SHP77 treated with DMSO at 0.1 percent for 48 hours (cell line): ENCODE measurements at regions not wholly inside any gene's neighbourhood (a gene's known extent, or its start where the extent isn't known, plus 50 kb on each side); places are given as distances from the start of the nearest gene placed in this dataset.
"Not testable (repeated sequence)": the region's sequence is repeated elsewhere in the genome, so short reads cannot be mapped to it uniquely, and the experiment has no call there.

Source experiments
- DNase-seq: peaks from one replicate; lab custom pipeline; 2025; lab: John Stamatoyannopoulos, UW

- DNase-seq = no peak
Observed at GRCh38 chr22:27064386-27064785, 407.0 kb downstream of the MIAT start.

- DNase-seq = no peak
Observed at GRCh38 chr22:27065279-27065678, 407.9 kb downstream of the MIAT start.

- no peak for DNase-seq
Observed at GRCh38 chr22:27066856-27067255, 409.5 kb downstream of the MIAT start.

- no peak for DNase-seq
Observed at GRCh38 chr22:27068121-27068520, 410.7 kb downstream of the MIAT start.

- DNase-seq = no peak
Observed at GRCh38 chr22:27070594-27070993, 413.2 kb downstream of the MIAT start.

GRCh38 chr22:27073601-27074425 is 416.4 kb downstream of the MIAT start:
- no peak for DNase-seq

- DNase-seq = no peak
Observed at GRCh38 chr22:27075028-27075678, 417.8 kb downstream of the MIAT start.

- DNase-seq = no peak
Observed at GRCh38 chr22:27075891-27076290, 418.5 kb downstream of the MIAT start.

GRCh38 chr22:27078064-27078463 is 420.7 kb downstream of the MIAT start:
- not testable (repeated sequence) for DNase-seq

GRCh38 chr22:27080036-27080578 is 422.7 kb downstream of the MIAT start:
- DNase-seq = no peak

GRCh38 chr22:27080863-27081262 is 423.5 kb downstream of the MIAT start:
- no peak for DNase-seq

GRCh38 chr22:27083610-27084009 is 426.2 kb downstream of the MIAT start:
- no peak for DNase-seq

GRCh38 chr22:27084130-27084529 is 426.7 kb downstream of the MIAT start:
- no peak for DNase-seq

GRCh38 chr22:27086080-27087044 is 429.0 kb downstream of the MIAT start:
- no peak for DNase-seq

GRCh38 chr22:27087051-27087450 is 429.7 kb downstream of the MIAT start:
- DNase-seq = no peak

GRCh38 chr22:27088026-27088425 is 430.6 kb downstream of the MIAT start:
- no peak for DNase-seq

- no peak for DNase-seq
Observed at GRCh38 chr22:27089264-27089663, 431.9 kb downstream of the MIAT start.

GRCh38 chr22:27090611-27091011 is 433.2 kb downstream of the MIAT start:
- DNase-seq = no peak

GRCh38 chr22:27093422-27093821 is 436.0 kb downstream of the MIAT start:
- DNase-seq = no peak

- DNase-seq = no peak
Observed at GRCh38 chr22:27094633-27095308, 437.4 kb downstream of the MIAT start.

GRCh38 chr22:27097506-27097905 is 440.1 kb downstream of the MIAT start:
- no peak for DNase-seq

GRCh38 chr22:27097933-27098332 is 440.5 kb downstream of the MIAT start:
- no peak for DNase-seq
